Spleen (tissue), 7 donors: ENCODE measurements at regions not wholly inside any gene's neighbourhood (a gene's known extent, or its start where the extent isn't known, plus 50 kb on each side); places are given as distances from the start of the nearest gene placed in this dataset.

Experiments used
- POLR2A ChIP-seq, 3 donors: fragments of 450-650 bp; IDR thresholded peaks; one replicate each; pipeline ENCODE4 v1.5.1; 2017; ENCODE audit warnings: antibody characterized with exemption in 3 of 3, mild to moderate bottlenecking in 1 of 3
- POLR2AphosphoS5 ChIP-seq, 3 donors: sonication (generic); formaldehyde crosslinking; IDR thresholded peaks; one replicate each; pipeline ENCODE4 v1.5.1; 2017; ENCODE audit warnings: antibody characterized with exemption in 3 of 3
- TF ChIP-seq, protein P1 (sequence below), 11 experiments: fragments of 200-600 bp in 7 of 11; fragments of 450-650 bp in 4 of 11; sonication (generic) in 4 of 11; IDR thresholded peaks in 8 of 11; conservative IDR thresholded peaks in 3 of 11; 1 replicate in 7 of 11; 2 replicates in 4 of 11; pipeline versions ENCODE4 v1.4.0 to v1.8.0; 2016 to 2021; ENCODE audit warnings: antibody characterized with exemption in 11 of 11, inconsistent platforms in 4 of 11, mild to moderate bottlenecking in 1 of 11
- donor health status: DM: no; HTN: no; CAD: no; lungs with moderate emphysema.
- donor health status: DM: no; HTN: no; CAD: no.
- donor health status: DM: no; HTN: no; CAD: no.

DNA sequence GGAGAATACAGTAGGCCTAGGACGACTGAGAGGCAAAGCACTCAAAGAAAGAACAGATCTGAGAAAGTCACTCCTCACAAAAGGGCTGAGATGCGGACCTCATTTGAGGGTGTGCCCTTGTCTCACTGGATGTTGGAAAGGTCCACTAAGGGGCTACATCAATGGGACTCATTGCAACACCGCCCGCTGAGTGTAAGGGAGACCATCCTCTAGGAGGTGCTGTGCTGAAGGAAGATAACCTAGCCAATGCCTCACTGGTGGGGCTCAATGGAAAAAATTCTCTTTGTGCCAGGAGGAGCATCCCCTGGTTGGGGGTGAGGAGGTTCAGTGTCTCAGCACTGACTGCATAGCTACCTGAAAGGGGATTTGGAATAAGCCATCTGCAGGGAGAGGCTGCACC is 758.7 kb upstream of the CELF2 start:
- no peak for TF ChIP-seq POLR2A (IDR thresholded peaks at IDR 0.05)
- TF ChIP-seq, protein P1, sequence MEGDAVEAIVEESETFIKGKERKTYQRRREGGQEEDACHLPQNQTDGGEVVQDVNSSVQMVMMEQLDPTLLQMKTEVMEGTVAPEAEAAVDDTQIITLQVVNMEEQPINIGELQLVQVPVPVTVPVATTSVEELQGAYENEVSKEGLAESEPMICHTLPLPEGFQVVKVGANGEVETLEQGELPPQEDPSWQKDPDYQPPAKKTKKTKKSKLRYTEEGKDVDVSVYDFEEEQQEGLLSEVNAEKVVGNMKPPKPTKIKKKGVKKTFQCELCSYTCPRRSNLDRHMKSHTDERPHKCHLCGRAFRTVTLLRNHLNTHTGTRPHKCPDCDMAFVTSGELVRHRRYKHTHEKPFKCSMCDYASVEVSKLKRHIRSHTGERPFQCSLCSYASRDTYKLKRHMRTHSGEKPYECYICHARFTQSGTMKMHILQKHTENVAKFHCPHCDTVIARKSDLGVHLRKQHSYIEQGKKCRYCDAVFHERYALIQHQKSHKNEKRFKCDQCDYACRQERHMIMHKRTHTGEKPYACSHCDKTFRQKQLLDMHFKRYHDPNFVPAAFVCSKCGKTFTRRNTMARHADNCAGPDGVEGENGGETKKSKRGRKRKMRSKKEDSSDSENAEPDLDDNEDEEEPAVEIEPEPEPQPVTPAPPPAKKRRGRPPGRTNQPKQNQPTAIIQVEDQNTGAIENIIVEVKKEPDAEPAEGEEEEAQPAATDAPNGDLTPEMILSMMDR (IDR thresholded peaks at IDR 0.05 in 8 of 11, conservative IDR thresholded peaks at IDR 0.05 in 3 of 11), result no peak
- TF ChIP-seq POLR2AphosphoS5 (IDR thresholded peaks at IDR 0.05), result no peak
